Stimulated activated CD4-positive, alpha-beta T cell treated with anti-CD3 and anti-CD28 coated beads, TNF-alpha, amount 100 ng/mL, for 24 hours (primary cell): ENCODE measurements at regions not wholly inside any gene's neighbourhood (a gene's known extent, or its start where the extent isn't known, plus 50 kb on each side); places are given as distances from the start of the nearest gene placed in this dataset.
"Not testable (repeated sequence)": the region's sequence is repeated elsewhere in the genome, so short reads cannot be mapped to it uniquely, and the experiment has no call there.

ENCODE experiments used
- DNase-seq, 3 experiments: peaks; one replicate each; pipeline ENCODE4 v3.0.0-alpha.2; 2020; ENCODE audit warnings: low read depth in 3 of 3

DNA sequence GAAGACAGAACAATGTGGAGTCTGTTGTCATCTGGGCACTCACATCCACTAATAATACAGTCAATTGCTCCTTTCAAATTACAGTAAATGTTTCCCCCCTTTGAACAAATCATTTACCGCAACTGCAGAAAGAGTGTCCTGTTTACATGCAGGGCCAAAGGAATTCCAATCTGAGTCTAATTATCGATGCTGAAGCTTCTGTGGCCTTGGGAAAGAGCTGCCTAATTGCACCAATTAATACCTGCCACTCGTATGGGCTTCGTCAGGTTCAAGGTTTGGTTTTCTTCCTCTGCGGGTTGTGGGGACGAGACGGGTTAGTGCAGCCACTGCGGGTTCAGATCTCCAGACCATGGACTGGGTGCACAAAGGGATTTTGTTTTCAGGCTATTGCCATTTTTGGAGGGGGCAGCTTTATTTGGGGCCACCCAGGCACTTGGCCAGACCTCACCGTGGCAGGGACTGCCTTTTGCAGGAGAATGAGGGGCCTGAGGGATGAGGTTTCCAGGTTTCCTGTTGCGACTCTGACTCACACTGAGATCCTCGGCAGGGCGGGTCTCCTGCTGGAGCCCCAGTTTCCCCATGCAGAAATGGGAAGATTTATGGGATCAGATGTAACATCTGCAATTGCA lies 147.6 kb downstream of the MIAT start:
- no peak for DNase-seq

DNA sequence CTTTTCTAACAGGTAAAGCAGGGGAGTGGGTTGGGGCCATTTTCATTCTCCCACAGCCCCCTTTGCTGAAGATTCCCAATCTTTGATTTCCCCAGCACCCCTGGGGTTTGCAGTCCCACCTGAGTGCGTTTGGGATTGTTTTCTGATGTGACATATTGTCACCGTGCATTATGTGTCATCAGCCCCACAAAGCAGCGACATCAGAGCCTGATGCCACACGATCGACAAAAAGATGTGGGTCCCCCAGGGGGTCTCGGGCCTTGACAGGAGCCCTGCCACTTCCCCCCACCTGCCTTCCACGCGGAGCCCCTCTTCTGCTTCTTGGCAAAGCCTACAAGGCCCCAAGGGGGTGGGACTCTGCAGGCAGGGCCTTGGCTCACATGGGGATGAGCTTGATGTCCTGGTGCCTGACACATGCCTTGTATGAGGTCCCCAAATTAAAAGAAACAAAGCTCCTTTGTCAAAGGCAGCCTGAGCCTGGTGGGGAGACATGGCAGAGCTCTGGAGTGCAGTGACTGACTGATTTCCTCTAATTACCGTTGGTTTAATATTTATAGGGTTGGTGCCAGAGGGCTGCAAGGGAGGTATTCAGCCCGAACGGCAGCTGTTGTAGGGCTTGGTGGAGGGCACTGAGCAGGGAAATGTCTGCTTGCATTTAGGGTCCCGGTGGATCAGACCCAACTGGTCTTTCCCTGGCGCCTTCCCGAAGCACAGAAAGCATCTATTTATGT lies 149.2 kb downstream of the MIAT start:
- DNase-seq, result no peak

- DNase-seq, result no peak
Measured at GRCh38 chr22:26811647-26811992, 154.2 kb downstream of the MIAT start.

DNA sequence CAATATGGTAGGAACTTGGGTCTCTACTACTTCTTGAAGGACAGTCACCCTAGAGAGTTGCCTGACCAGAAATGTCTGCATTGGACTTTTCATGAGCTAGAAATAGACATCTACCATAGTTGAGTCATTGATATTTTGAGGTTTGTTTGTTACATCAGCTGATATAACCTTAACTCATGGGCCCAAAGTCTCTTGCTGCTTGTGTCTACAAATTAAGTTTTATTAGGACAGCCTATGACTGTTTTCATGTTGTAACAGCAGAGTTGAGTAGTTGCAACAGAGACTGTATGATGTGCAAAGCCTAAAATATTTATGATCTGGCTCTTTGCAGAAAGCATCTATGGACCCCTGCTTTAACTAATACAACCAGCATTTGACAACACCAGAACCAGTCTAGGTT lies 155.3 kb downstream of the MIAT start:
- DNase-seq, result no peak

GRCh38 chr22:26816726-26817125 lies 159.3 kb downstream of the MIAT start:
- no peak for DNase-seq

GRCh38 chr22:26817926-26818325 lies 160.5 kb downstream of the MIAT start:
- DNase-seq, result no peak

DNA sequence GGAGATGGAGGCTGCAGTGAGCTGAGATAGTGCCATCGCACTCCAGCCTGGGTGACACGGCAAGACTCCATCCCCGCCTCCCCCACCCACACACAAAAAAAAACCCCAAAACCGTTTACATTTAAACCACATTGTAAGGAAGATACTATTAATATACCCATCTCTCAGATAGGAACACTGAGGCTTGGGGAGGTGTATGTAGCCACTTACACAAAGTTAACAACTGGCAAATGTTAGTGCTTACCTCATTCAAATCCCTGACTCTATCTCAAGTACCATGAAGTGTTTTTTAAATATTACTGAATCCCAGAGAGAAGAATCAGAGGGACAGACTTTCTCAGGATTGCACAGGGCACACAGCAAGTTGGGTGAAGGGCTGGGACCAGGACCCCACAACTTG lies 164.5 kb downstream of the MIAT start:
- DNase-seq, result no peak

- DNase-seq, result no peak
Measured at GRCh38 chr22:26822313-26822712, 164.9 kb downstream of the MIAT start.

DNA sequence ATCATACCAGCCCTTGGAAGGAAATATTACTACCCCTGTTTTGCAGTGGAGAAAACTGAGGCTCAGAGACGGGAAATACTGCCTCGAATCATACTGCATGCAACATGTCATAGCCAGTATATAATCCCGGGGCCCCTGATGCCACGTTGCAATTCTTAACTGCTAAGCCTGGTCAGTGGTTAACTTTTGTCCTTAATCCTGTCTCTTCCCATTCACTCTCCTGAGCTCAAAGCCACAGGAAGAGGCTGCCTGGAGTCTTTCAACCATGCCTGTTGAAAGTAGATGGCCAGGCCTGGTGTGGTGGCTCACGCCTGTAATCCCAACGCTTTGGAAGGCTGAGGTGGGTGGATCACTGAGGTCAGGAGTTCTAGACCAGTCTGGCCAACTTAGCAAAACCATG lies 166.6 kb downstream of the MIAT start:
- DNase-seq, result no peak

DNA sequence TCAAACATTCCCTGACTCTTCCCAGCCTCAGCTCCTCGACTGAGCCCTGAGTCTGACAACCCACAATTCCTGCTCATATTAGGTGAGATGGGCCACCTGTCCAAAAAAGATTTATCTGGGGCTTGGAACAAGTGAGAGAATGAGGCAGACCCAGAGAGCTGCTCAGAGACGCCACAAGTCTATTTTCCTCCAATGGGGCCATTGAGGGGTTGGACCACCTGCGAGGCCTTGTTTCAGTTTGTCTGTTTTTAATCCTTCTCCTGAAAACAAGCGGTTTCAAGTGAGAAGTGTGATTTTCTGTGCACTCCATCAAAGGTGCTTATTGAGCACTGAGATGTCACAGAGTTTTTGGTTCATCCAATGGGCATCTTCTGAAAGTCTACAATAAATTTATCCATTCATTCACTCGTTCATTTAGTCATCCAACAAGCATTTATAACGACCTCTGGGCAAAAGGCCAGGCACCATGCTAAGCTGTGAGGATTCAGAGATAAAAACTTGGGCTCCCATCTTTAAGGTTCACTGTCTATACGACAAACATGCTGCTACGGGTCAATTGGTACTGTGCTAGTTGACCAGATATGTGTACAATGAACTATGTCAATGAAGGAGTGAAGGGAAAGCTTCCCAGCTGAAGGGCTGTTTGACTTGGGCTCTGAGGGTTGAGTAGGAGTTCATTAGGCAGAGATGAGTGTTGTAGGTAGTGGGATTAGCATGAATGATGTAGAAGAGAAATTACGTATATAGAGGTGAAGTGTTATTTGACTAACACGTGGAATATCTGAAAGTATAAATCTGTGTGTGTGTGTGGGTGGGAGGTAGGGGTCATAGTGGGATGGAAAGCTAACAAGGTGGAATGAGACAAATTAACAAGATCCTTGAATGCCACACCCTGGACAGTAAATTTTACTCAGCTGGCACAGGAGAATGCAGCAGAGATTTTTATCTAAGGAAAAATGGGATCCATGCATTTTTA lies 168.9 kb downstream of the MIAT start:
- DNase-seq, result no peak

GRCh38 chr22:26827611-26828010 lies 170.2 kb downstream of the MIAT start:
- DNase-seq, result no peak

DNA sequence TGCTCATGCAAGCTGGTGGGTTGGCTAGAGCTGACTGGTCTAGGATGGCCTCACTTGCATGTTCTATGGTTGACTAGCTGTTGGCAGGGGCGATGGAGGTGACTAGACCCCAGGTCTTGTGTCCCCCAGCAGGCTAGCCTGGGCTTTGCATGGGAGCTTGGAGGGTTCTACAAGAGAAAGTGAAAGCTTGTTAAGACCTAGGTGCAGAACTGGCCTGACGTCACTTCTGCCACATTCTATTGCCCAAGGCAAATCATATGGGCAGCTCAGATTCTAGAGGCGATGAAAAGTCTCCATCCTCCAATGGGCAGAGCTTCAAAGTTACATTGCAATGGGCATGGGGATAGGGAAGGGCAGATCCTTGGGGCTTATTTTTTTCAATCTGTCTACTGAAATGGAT lies 170.9 kb downstream of the MIAT start:
- DNase-seq, result no peak

- DNase-seq, result no peak
Measured at GRCh38 chr22:26830837-26831236, 173.4 kb downstream of the MIAT start.

- no peak for DNase-seq
Measured at GRCh38 chr22:26835023-26835422, 177.6 kb downstream of the MIAT start.

- DNase-seq, result peak; percentile 11 to 42 (median 13)
Measured at GRCh38 chr22:26835929-26836528, 178.6 kb downstream of the MIAT start.

- no peak for DNase-seq
Measured at GRCh38 chr22:26837784-26838470, 180.5 kb downstream of the MIAT start.

DNA sequence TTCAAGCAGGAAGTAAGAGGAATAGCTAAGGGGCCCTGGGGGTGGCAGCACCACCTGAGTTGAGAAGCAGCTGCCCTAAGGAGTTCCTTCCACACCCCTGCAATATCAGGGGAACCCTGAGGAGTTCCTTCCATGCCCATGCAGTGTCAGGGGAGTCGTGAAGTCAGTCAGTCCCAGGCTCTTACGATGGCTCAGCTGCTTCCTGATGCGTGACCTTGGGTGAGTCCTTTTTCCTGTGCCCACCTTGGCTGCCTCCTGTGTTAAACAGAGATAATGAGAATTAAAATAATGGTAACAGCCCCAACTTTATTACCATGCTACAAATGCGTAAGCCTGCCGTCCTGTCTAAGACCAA lies 181.1 kb downstream of the MIAT start:
- DNase-seq, result no peak

DNA sequence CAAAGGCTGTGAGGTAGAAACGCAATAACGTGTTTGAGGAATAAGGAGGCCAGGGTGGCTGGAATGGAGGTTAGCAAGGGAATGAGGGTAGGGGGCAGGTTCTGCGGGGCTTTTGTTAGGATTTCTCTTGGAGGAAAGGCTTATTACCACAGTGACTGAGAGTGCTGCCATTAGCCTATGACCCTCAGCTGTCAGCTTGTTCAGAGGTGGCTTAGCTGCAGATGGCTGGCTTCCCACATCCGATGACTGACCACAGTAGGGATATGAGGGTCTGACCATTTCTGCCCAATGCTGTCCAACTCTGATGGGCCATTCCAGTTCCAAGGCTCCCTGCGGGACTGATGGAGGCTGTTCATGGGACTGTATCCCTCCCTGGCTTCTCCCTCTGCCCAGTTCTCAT lies 181.8 kb downstream of the MIAT start:
- no peak for DNase-seq

DNA sequence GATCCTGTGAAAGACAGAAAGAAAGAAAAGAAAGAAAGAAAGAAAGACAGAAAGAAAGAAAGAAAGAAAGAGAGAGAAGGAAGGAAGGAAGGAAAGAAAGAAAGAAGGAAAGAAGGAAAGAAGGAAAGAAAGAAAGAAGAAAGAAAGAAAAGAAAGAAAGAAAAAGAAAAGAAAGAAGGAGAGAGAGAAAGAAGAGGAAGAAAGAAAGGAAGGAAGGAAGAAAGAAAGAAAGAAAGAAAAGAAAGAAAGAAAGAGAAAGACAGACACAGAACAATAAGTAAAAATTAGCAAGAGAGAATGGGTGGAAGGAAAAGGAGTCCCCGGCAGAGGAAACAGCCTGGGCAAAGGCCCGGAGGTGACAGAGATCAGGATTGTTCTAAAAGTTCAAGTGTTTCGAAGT lies 183.4 kb downstream of the MIAT start:
- not testable (repeated sequence) for DNase-seq

DNA sequence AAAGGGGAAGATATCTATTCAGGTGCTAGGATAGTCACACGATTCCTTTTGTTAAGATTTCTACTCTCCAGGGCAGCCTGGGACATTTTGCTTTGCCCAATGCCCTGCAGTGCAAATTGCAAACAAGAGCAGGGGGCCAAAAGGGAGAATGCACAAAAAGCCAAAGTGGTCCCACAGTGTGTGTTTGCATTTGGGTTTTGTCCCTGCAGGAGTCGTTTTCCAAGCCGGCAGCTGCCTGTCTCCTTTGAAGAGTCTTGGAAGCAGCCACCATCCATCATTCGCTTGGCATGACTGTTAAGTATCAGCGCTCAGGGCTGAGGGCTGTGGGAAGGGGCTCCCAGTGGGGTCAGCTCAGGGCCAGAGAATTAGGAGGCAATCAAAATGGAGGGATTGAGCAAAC lies 184.7 kb downstream of the MIAT start:
- DNase-seq, result no peak

DNA sequence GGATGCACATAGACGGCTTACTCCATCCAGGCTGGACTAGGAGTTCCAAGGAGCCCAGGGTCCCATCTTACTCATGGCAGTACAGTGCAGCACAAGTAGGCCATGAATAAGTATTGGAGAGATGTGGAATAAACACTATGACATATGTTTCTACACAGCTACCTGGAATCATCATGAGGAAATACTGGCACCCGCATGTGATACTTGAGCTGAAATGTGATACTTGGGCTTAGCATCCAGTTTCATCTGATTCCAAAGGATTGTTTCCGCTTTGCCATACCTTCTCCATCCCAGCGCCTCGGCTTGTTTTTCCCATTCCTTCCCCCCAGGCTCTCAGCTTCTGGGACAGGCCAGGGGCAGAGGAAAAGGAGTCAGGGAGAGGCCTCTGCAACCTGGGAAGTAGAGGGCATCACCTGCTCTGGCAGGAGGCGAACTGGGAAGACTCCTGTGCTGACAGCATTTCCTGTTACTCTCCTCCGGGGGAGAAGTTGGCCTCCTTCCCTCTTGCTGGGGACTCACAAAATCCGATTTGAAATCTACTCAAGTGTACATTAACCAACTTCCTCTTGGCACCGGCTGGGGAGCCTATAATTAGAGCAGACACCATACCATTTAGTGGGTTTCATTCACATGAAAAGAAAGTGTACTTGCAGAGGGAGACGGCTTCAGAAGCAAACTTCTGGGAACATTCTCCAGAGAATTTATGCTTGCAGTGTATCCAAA lies 187.8 kb downstream of the MIAT start:
- no peak for DNase-seq
